ENCODE measurements at regions not wholly inside any gene's neighbourhood (a gene's known extent, or its start where the extent isn't known, plus 50 kb on each side); places are given as distances from the start of the nearest gene placed in this dataset.

DNA sequence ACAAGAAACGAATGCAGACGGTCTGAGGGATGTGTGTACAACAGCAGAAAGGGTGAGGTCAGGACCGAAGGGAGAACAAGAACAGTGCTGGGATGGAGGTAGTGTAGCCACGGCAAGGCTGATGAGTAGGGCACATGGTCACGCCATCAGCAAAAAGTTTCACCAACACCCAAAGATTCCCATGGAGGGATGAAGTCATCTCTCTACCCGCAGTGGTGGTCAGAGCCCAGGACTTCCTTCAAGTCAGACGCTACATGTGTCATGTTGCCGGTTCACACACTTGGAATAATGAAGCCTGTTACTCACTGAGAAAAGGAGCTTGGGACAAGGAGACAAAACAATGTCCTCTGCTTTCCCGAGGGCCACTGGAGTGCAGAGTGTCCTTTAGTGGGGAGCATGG lies 79.7 kb downstream of the SALL1 start:
- Histone ChIP-seq H3K9ac (ENCODE audit: extremely low read depth, low read length, poor library complexity, severe bottlenecking) (no peak overlapping the region), H3K4me1 (ENCODE audit: control insufficient read depth, insufficient read depth, low read length) (no peaks in the 10 kb centered on the region), H3K9me3 (ENCODE audit: control insufficient read depth, low read length) (no peaks in the 10 kb centered on the region), H3K27me3 (ENCODE audit: control insufficient read depth, insufficient read depth, low read length, poor library complexity, severe bottlenecking) (peaks cover 10% of the 10 kb centered on the region), H3K4me3 (ENCODE audit: low read length) (no peak overlapping the region), H3K27ac (ENCODE audit: low read depth, low read length) (no peak overlapping the region), H3K36me3 (ENCODE audit: control insufficient read depth, insufficient read depth, low read length) (no peaks in the 10 kb centered on the region)
- Mint-ChIP-seq H3K4me3 (no peak overlapping the region), H3K4me1 (no peaks in the 10 kb centered on the region), H3K27me3 (ENCODE audit: insufficient read depth) (peaks cover 26% of the 10 kb centered on the region), H3K9me3 (no peaks in the 10 kb centered on the region), H3K36me3 (ENCODE audit: low read depth) (no peaks in the 10 kb centered on the region), H3K27ac (no peak overlapping the region)
- TF ChIP-seq, protein P1, sequence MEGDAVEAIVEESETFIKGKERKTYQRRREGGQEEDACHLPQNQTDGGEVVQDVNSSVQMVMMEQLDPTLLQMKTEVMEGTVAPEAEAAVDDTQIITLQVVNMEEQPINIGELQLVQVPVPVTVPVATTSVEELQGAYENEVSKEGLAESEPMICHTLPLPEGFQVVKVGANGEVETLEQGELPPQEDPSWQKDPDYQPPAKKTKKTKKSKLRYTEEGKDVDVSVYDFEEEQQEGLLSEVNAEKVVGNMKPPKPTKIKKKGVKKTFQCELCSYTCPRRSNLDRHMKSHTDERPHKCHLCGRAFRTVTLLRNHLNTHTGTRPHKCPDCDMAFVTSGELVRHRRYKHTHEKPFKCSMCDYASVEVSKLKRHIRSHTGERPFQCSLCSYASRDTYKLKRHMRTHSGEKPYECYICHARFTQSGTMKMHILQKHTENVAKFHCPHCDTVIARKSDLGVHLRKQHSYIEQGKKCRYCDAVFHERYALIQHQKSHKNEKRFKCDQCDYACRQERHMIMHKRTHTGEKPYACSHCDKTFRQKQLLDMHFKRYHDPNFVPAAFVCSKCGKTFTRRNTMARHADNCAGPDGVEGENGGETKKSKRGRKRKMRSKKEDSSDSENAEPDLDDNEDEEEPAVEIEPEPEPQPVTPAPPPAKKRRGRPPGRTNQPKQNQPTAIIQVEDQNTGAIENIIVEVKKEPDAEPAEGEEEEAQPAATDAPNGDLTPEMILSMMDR (conservative IDR thresholded peaks at IDR 0.05), result no peak
- DNase-seq, result no peak
- 90 to 98% methylated on average over 6 to 9 of the region's 9 CpGs for WGBS, 2 experiments (ENCODE audit: insufficient coverage in 1 of 2, insufficient read length in 1 of 2)

DNA sequence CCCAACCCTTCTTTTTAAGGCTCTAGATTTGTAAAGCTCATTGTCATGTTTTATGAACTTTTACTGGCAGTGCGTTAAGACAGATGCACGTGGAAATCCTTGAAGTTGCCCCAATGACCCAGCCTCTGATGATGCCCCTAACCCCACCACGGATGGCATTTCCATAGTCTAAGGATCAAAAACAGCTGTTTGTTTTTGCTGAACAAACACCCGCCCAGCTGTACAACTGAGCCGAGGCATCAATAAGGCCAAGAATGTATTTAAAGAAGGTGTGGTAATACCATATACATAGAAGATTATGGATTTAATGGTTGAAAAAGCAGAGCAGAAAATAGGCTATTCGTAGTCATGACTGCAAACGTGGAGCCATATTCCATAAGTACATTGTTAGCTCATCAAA lies 83.7 kb downstream of the SALL1 start:
- Histone ChIP-seq H3K27me3 (ENCODE audit: control insufficient read depth, insufficient read depth, low read length, poor library complexity, severe bottlenecking) (peaks cover 10% of the 10 kb centered on the region), H3K9me3 (ENCODE audit: control insufficient read depth, low read length) (no peaks in the 10 kb centered on the region), H3K27ac (ENCODE audit: low read depth, low read length) (no peak overlapping the region), H3K9ac (ENCODE audit: extremely low read depth, low read length, poor library complexity, severe bottlenecking) (no peak overlapping the region), H3K4me3 (ENCODE audit: low read length) (no peak overlapping the region), H3K4me1 (ENCODE audit: control insufficient read depth, insufficient read depth, low read length) (no peaks in the 10 kb centered on the region), H3K36me3 (ENCODE audit: control insufficient read depth, insufficient read depth, low read length) (no peaks in the 10 kb centered on the region)
- Mint-ChIP-seq H3K9me3 (no peaks in the 10 kb centered on the region), H3K27me3 (ENCODE audit: insufficient read depth) (peaks cover 13% of the 10 kb centered on the region), H3K4me3 (no peak overlapping the region), H3K4me1 (no peaks in the 10 kb centered on the region), H3K27ac (no peak overlapping the region), H3K36me3 (ENCODE audit: low read depth) (no peaks in the 10 kb centered on the region)
- 88 to 91% methylated on average over 4 to 7 of the region's 7 CpGs for WGBS, 2 experiments (ENCODE audit: insufficient coverage in 1 of 2, insufficient read length in 1 of 2)
- DNase-seq, result no peak
- TF ChIP-seq, protein P1 (conservative IDR thresholded peaks at IDR 0.05), result no peak

GRCh38 chr16:51062039-51062438 lies 89.0 kb downstream of the SALL1 start:
- TF ChIP-seq, protein P1 (conservative IDR thresholded peaks at IDR 0.05), result peak; percentile 54
- Mint-ChIP-seq H3K4me3 (no peak overlapping the region), H3K36me3 (ENCODE audit: low read depth) (no peaks in the 10 kb centered on the region), H3K27ac (no peak overlapping the region), H3K9me3 (no peaks in the 10 kb centered on the region), H3K27me3 (ENCODE audit: insufficient read depth) (peaks cover 2% of the 10 kb centered on the region), H3K4me1 (no peaks in the 10 kb centered on the region)
- Histone ChIP-seq H3K27me3 (ENCODE audit: control insufficient read depth, insufficient read depth, low read length, poor library complexity, severe bottlenecking) (no peaks in the 10 kb centered on the region), H3K9ac (ENCODE audit: extremely low read depth, low read length, poor library complexity, severe bottlenecking) (no peak overlapping the region), H3K4me3 (ENCODE audit: low read length) (no peak overlapping the region), H3K9me3 (ENCODE audit: control insufficient read depth, low read length) (no peaks in the 10 kb centered on the region), H3K36me3 (ENCODE audit: control insufficient read depth, insufficient read depth, low read length) (no peaks in the 10 kb centered on the region), H3K4me1 (ENCODE audit: control insufficient read depth, insufficient read depth, low read length) (no peaks in the 10 kb centered on the region), H3K27ac (ENCODE audit: low read depth, low read length) (no peak overlapping the region)
- 88 to 95% methylated on average over 4 to 5 of the region's 5 CpGs for WGBS, 2 experiments (ENCODE audit: insufficient coverage in 1 of 2, insufficient read length in 1 of 2)
- no peak for DNase-seq
